WTC11 (cell line): ENCODE measurements at regions not wholly inside any gene's neighbourhood (a gene's known extent, or its start where the extent isn't known, plus 50 kb on each side); places are given as distances from the start of the nearest gene placed in this dataset.

Source experiments
- ATAC-seq: fragments of 200-7000 bp; cut with Tn5 transposase; 2 replicates; pipeline ENCODE4 v1.10.0; 2021; ENCODE audit warnings: mild to moderate bottlenecking, moderate library complexity
- CTCF ChIA-PET: fragments of 300-600 bp; sonication (Branson Sonifier 250); formaldehyde crosslinking; loops from one replicate; lab custom pipeline; 2021; ENCODE audit warnings: antibody characterized with exemption; lab: Charles Lee
- POLR2A ChIA-PET: fragments of 350-600 bp; sonication (Branson Sonifier 250); formaldehyde crosslinking; loops from one replicate; lab custom pipeline; 2021; ENCODE audit warnings: antibody characterized with exemption; lab: Charles Lee
- DNase-seq: peaks from one replicate; pipeline ENCODE4 v3.0.0; 2021; ENCODE audit warnings: low spot score
- H3K27ac Mint-ChIP-seq: 2 replicates; pipeline ENCODE4 v1.8.0; 2021; ENCODE audit warnings: mixed read lengths
- H3K27me3 Mint-ChIP-seq: 2 replicates; pipeline ENCODE4 v1.8.0; 2021; ENCODE audit warnings: low read depth, mild to moderate bottlenecking, moderate library complexity, mixed read lengths
- H3K36me3 Mint-ChIP-seq: 2 replicates; pipeline ENCODE4 v1.8.0; 2021; ENCODE audit warnings: mixed read lengths
- H3K4me1 Mint-ChIP-seq: 2 replicates; pipeline ENCODE4 v1.8.0; 2022; ENCODE audit warnings: mixed read lengths
- H3K4me3 Mint-ChIP-seq: 2 replicates; pipeline ENCODE4 v1.8.0; 2021; ENCODE audit warnings: mild to moderate bottlenecking, moderate library complexity, mixed read lengths
- H3K9me3 Mint-ChIP-seq: 2 replicates; pipeline ENCODE4 v1.8.0; 2021; ENCODE audit warnings: mixed read lengths
- CBFB ChIP-seq: sonication (generic); formaldehyde crosslinking; IDR thresholded peaks from 2 replicates; pipeline ENCODE4 v1.8.1; 2022; ENCODE audit warnings: mild to moderate bottlenecking, low read depth, missing genetic modification reagents
- ESRRA ChIP-seq: sonication (generic); formaldehyde crosslinking; IDR thresholded peaks from 2 replicates; pipeline ENCODE4 v1.8.1; 2022; ENCODE audit warnings: mild to moderate bottlenecking, missing genetic modification reagents, borderline replicate concordance
- HMGA2 ChIP-seq: fragments of 250-450 bp; sonication (Bioruptor Pico); IDR thresholded peaks from 2 replicates; pipeline ENCODE4 v1.4.0; 2021; ENCODE audit warnings: mild to moderate bottlenecking, moderate library complexity
- NFATC4 ChIP-seq: fragments of 250-450 bp; sonication (Bioruptor Pico); IDR thresholded peaks from 2 replicates; pipeline ENCODE4 v1.9.0; 2021; ENCODE audit warnings: mild to moderate bottlenecking
- NFE2L1 ChIP-seq: sonication (generic); formaldehyde crosslinking; IDR thresholded peaks from 2 replicates; pipeline ENCODE4 v1.8.1; 2023; ENCODE audit warnings: missing genetic modification reagents
- PRRX2 ChIP-seq: fragments of 250-450 bp; sonication (Bioruptor Pico); IDR thresholded peaks from 2 replicates; pipeline ENCODE4 v1.8.0; 2021; ENCODE audit warnings: mild to moderate bottlenecking
- SP1 ChIP-seq: sonication (generic); formaldehyde crosslinking; conservative IDR thresholded peaks from 2 replicates; pipeline ENCODE4 v1.8.1; 2022; ENCODE audit warnings: missing genetic modification reagents
- TEAD4 ChIP-seq: sonication (generic); formaldehyde crosslinking; IDR thresholded peaks from 2 replicates; pipeline ENCODE4 v1.8.0; 2022; ENCODE audit warnings: mild to moderate bottlenecking, missing genetic modification reagents
- ZNF138 ChIP-seq: sonication (generic); formaldehyde crosslinking; conservative IDR thresholded peaks from 2 replicates; pipeline ENCODE4 v1.8.1; 2022; ENCODE audit warnings: mild to moderate bottlenecking, moderate library complexity, missing genetic modification reagents
- TF ChIP-seq, protein P1 (sequence below): fragments of 200-600 bp; IDR thresholded peaks from 2 replicates; pipeline ENCODE4 v1.8.0; 2022; ENCODE audit warnings: antibody characterized with exemption
- TF ChIP-seq, protein P2 (sequence below): sonication (generic); formaldehyde crosslinking; IDR thresholded peaks from 2 replicates; pipeline ENCODE4 v1.8.0; 2023; ENCODE audit warnings: mild to moderate bottlenecking, missing genetic modification reagents
- TF ChIP-seq, protein P3 (sequence below): sonication (generic); formaldehyde crosslinking; IDR thresholded peaks from 2 replicates; pipeline ENCODE4 v1.8.0; 2022; ENCODE audit warnings: mild to moderate bottlenecking, missing genetic modification reagents
- TF ChIP-seq, protein P4 (sequence below): sonication (generic); formaldehyde crosslinking; IDR thresholded peaks from 2 replicates; pipeline ENCODE4 v1.8.0; 2022; ENCODE audit warnings: missing genetic modification reagents
- TF ChIP-seq, protein P5 (sequence below): fragments of 250-450 bp; sonication (Bioruptor Pico); IDR thresholded peaks from 2 replicates; pipeline ENCODE4 v1.9.0; 2021; ENCODE audit warnings: moderate library complexity, mild to moderate bottlenecking, inconsistent platforms, borderline replicate concordance
- TF ChIP-seq, protein P6 (sequence below): sonication (generic); formaldehyde crosslinking; IDR thresholded peaks from 2 replicates; pipeline ENCODE4 v1.8.1; 2023; ENCODE audit warnings: mild to moderate bottlenecking, missing genetic modification reagents
- TF ChIP-seq, protein P7 (sequence below): sonication (generic); formaldehyde crosslinking; IDR thresholded peaks from 2 replicates; pipeline ENCODE4 v1.8.0; 2022; ENCODE audit warnings: mild to moderate bottlenecking, missing genetic modification reagents
- TF ChIP-seq, protein P8 (sequence below): sonication (generic); formaldehyde crosslinking; IDR thresholded peaks from 2 replicates; pipeline ENCODE4 v1.8.0; 2023; ENCODE audit warnings: missing genetic modification reagents, mild to moderate bottlenecking, borderline replicate concordance
- TF ChIP-seq, protein P9 (sequence below): sonication (generic); formaldehyde crosslinking; IDR thresholded peaks from 2 replicates; pipeline ENCODE4 v1.8.1; 2023; ENCODE audit warnings: mild to moderate bottlenecking, missing genetic modification reagents, moderate library complexity

DNA sequence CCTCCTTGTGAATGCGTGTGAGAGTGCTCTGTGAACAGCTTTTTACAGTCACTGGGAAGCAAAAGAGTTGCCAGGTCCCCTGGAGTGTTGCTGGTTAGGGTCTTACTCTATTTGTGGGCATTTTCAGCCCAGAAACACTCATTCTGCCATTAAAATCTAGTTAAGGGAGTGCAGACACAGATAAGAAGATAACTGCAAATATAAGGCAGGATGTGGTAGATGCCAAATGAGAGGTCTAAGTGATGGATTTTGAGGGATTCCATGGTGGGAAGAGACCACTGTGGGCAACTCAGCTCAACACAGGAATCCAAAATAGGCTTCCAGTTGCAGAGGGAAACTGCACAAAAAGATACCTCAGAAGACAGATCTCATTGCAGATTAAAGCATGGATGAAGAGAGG is 54.5 kb upstream of the KL start:
- H3K36me3 Mint-ChIP-seq: no peaks in the 10 kb centered on the region
- no peak overlapping the region for H3K27ac Mint-ChIP-seq
- H3K9me3 Mint-ChIP-seq: no peaks in the 10 kb centered on the region
- TF ChIP-seq, protein P1, sequence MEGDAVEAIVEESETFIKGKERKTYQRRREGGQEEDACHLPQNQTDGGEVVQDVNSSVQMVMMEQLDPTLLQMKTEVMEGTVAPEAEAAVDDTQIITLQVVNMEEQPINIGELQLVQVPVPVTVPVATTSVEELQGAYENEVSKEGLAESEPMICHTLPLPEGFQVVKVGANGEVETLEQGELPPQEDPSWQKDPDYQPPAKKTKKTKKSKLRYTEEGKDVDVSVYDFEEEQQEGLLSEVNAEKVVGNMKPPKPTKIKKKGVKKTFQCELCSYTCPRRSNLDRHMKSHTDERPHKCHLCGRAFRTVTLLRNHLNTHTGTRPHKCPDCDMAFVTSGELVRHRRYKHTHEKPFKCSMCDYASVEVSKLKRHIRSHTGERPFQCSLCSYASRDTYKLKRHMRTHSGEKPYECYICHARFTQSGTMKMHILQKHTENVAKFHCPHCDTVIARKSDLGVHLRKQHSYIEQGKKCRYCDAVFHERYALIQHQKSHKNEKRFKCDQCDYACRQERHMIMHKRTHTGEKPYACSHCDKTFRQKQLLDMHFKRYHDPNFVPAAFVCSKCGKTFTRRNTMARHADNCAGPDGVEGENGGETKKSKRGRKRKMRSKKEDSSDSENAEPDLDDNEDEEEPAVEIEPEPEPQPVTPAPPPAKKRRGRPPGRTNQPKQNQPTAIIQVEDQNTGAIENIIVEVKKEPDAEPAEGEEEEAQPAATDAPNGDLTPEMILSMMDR: no peak
- TF ChIP-seq, protein P2, sequence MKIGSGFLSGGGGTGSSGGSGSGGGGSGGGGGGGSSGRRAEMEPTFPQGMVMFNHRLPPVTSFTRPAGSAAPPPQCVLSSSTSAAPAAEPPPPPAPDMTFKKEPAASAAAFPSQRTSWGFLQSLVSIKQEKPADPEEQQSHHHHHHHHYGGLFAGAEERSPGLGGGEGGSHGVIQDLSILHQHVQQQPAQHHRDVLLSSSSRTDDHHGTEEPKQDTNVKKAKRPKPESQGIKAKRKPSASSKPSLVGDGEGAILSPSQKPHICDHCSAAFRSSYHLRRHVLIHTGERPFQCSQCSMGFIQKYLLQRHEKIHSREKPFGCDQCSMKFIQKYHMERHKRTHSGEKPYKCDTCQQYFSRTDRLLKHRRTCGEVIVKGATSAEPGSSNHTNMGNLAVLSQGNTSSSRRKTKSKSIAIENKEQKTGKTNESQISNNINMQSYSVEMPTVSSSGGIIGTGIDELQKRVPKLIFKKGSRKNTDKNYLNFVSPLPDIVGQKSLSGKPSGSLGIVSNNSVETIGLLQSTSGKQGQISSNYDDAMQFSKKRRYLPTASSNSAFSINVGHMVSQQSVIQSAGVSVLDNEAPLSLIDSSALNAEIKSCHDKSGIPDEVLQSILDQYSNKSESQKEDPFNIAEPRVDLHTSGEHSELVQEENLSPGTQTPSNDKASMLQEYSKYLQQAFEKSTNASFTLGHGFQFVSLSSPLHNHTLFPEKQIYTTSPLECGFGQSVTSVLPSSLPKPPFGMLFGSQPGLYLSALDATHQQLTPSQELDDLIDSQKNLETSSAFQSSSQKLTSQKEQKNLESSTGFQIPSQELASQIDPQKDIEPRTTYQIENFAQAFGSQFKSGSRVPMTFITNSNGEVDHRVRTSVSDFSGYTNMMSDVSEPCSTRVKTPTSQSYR (CRISPR knock-in tag): no peak
- no peak for TF ChIP-seq NFATC4 (CRISPR knock-in tag)
- no peak for TF ChIP-seq PRRX2 (CRISPR knock-in tag)
- TF ChIP-seq, protein P3, sequence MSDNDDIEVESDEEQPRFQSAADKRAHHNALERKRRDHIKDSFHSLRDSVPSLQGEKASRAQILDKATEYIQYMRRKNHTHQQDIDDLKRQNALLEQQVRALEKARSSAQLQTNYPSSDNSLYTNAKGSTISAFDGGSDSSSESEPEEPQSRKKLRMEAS (CRISPR knock-in tag): no peak
- TF ChIP-seq HMGA2 (CRISPR knock-in tag): no peak
- TF ChIP-seq, protein P4, sequence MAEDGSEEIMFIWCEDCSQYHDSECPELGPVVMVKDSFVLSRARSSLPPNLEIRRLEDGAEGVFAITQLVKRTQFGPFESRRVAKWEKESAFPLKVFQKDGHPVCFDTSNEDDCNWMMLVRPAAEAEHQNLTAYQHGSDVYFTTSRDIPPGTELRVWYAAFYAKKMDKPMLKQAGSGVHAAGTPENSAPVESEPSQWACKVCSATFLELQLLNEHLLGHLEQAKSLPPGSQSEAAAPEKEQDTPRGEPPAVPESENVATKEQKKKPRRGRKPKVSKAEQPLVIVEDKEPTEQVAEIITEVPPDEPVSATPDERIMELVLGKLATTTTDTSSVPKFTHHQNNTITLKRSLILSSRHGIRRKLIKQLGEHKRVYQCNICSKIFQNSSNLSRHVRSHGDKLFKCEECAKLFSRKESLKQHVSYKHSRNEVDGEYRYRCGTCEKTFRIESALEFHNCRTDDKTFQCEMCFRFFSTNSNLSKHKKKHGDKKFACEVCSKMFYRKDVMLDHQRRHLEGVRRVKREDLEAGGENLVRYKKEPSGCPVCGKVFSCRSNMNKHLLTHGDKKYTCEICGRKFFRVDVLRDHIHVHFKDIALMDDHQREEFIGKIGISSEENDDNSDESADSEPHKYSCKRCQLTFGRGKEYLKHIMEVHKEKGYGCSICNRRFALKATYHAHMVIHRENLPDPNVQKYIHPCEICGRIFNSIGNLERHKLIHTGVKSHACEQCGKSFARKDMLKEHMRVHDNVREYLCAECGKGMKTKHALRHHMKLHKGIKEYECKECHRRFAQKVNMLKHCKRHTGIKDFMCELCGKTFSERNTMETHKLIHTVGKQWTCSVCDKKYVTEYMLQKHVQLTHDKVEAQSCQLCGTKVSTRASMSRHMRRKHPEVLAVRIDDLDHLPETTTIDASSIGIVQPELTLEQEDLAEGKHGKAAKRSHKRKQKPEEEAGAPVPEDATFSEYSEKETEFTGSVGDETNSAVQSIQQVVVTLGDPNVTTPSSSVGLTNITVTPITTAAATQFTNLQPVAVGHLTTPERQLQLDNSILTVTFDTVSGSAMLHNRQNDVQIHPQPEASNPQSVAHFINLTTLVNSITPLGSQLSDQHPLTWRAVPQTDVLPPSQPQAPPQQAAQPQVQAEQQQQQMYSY (CRISPR knock-in tag): no peak
- TF ChIP-seq, protein P5, sequence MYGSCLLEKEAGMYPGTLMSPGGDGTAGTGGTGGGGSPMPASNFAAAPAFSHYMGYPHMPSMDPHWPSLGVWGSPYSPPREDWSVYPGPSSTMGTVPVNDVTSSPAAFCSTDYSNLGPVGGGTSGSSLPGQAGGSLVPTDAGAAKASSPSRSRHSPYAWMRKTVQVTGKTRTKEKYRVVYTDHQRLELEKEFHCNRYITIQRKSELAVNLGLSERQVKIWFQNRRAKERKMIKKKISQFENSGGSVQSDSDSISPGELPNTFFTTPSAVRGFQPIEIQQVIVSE (CRISPR knock-in tag): no peak
- no peak for TF ChIP-seq SP1 (CRISPR knock-in tag)
- TF ChIP-seq, protein P6, sequence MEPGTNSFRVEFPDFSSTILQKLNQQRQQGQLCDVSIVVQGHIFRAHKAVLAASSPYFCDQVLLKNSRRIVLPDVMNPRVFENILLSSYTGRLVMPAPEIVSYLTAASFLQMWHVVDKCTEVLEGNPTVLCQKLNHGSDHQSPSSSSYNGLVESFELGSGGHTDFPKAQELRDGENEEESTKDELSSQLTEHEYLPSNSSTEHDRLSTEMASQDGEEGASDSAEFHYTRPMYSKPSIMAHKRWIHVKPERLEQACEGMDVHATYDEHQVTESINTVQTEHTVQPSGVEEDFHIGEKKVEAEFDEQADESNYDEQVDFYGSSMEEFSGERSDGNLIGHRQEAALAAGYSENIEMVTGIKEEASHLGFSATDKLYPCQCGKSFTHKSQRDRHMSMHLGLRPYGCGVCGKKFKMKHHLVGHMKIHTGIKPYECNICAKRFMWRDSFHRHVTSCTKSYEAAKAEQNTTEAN (CRISPR knock-in tag): no peak
- TF ChIP-seq, protein P7, sequence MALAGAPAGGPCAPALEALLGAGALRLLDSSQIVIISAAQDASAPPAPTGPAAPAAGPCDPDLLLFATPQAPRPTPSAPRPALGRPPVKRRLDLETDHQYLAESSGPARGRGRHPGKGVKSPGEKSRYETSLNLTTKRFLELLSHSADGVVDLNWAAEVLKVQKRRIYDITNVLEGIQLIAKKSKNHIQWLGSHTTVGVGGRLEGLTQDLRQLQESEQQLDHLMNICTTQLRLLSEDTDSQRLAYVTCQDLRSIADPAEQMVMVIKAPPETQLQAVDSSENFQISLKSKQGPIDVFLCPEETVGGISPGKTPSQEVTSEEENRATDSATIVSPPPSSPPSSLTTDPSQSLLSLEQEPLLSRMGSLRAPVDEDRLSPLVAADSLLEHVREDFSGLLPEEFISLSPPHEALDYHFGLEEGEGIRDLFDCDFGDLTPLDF (CRISPR knock-in tag): no peak
- TF ChIP-seq ZNF138 (CRISPR knock-in tag): no peak
- no peak for TF ChIP-seq ESRRA
- TF ChIP-seq, protein P8, sequence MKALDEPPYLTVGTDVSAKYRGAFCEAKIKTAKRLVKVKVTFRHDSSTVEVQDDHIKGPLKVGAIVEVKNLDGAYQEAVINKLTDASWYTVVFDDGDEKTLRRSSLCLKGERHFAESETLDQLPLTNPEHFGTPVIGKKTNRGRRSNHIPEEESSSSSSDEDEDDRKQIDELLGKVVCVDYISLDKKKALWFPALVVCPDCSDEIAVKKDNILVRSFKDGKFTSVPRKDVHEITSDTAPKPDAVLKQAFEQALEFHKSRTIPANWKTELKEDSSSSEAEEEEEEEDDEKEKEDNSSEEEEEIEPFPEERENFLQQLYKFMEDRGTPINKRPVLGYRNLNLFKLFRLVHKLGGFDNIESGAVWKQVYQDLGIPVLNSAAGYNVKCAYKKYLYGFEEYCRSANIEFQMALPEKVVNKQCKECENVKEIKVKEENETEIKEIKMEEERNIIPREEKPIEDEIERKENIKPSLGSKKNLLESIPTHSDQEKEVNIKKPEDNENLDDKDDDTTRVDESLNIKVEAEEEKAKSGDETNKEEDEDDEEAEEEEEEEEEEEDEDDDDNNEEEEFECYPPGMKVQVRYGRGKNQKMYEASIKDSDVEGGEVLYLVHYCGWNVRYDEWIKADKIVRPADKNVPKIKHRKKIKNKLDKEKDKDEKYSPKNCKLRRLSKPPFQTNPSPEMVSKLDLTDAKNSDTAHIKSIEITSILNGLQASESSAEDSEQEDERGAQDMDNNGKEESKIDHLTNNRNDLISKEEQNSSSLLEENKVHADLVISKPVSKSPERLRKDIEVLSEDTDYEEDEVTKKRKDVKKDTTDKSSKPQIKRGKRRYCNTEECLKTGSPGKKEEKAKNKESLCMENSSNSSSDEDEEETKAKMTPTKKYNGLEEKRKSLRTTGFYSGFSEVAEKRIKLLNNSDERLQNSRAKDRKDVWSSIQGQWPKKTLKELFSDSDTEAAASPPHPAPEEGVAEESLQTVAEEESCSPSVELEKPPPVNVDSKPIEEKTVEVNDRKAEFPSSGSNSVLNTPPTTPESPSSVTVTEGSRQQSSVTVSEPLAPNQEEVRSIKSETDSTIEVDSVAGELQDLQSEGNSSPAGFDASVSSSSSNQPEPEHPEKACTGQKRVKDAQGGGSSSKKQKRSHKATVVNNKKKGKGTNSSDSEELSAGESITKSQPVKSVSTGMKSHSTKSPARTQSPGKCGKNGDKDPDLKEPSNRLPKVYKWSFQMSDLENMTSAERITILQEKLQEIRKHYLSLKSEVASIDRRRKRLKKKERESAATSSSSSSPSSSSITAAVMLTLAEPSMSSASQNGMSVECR (CRISPR knock-in tag): no peak
- no peak for TF ChIP-seq NFE2L1 (CRISPR knock-in tag)
- no peak for TF ChIP-seq CBFB (CRISPR knock-in tag)
- TF ChIP-seq TEAD4: no peak
- TF ChIP-seq, protein P9, sequence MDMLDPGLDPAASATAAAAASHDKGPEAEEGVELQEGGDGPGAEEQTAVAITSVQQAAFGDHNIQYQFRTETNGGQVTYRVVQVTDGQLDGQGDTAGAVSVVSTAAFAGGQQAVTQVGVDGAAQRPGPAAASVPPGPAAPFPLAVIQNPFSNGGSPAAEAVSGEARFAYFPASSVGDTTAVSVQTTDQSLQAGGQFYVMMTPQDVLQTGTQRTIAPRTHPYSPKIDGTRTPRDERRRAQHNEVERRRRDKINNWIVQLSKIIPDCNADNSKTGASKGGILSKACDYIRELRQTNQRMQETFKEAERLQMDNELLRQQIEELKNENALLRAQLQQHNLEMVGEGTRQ: no peak
- peaks cover 26% of the 10 kb centered on the region for H3K27me3 Mint-ChIP-seq
- ATAC-seq (no peak), DNase-seq (no peak)
- CTCF ChIA-PET: no interaction called here
- POLR2A ChIA-PET: no interaction called here
- H3K4me3 Mint-ChIP-seq: no peak overlapping the region
- H3K4me1 Mint-ChIP-seq: no peaks in the 10 kb centered on the region
